Motor neuron (in vitro differentiated cells): ENCODE measurements at regions not wholly inside any gene's neighbourhood (a gene's known extent, or its start where the extent isn't known, plus 50 kb on each side); places are given as distances from the start of the nearest gene placed in this dataset.

Source experiments
- ATAC-seq, 8 experiments: fragments of 200-7000 bp; cut with Tn5 transposase; replicated peaks in 6 of 8; 2 replicates each; pipeline ENCODE4 v1.8.0; 2021; ENCODE audit warnings: mild to moderate bottlenecking in 8 of 8, moderate library complexity in 8 of 8
- H3K27ac ChIP-seq, 2 donors: fragments of 250-450 bp; sonication (Bioruptor Pico); 2 replicates each; pipeline ENCODE4 v1.9.0; 2021; ENCODE audit warnings: antibody characterized with exemption in 2 of 2, mild to moderate bottlenecking in 2 of 2, moderate library complexity in 1 of 2
- H3K4me1 ChIP-seq, 2 donors: fragments of 250-450 bp; sonication (Bioruptor Pico); replicated peaks in 1 of 2; 2 replicates each; pipeline ENCODE4 v1.6.1; 2021; ENCODE audit warnings: antibody characterized with exemption in 2 of 2, mild to moderate bottlenecking in 2 of 2, moderate library complexity in 1 of 2
- H3K4me3 ChIP-seq, 5 donors: fragments of 250-450 bp; sonication (Bioruptor Pico); 2 replicates each; pipeline ENCODE4 v1.9.0; 2021; ENCODE audit warnings: antibody characterized with exemption in 5 of 5, mild to moderate bottlenecking in 5 of 5, moderate library complexity in 4 of 5
- WGBS, 10 experiments: fragments of 450-650 bp; shearing (Covaris generic); methylation state at CpG; one replicate each; pipeline ENCODE4 v1.0.0; 2022; 5-methylcytosine and 5-hydroxymethylcytosine counted together
- in situ Hi-C, 9 experiments: fragments of 400-800 bp; cut with MboI; loops; one replicate each; pipeline ENCODE4 v1.15.0; 2021; ENCODE audit warnings: low sequenced_read_pairs in 9 of 9, low pct_unique_long_range_greater_than_20kb in 2 of 9; ENCODE audit not compliant: unreplicated experiment in 9 of 9

DNA sequence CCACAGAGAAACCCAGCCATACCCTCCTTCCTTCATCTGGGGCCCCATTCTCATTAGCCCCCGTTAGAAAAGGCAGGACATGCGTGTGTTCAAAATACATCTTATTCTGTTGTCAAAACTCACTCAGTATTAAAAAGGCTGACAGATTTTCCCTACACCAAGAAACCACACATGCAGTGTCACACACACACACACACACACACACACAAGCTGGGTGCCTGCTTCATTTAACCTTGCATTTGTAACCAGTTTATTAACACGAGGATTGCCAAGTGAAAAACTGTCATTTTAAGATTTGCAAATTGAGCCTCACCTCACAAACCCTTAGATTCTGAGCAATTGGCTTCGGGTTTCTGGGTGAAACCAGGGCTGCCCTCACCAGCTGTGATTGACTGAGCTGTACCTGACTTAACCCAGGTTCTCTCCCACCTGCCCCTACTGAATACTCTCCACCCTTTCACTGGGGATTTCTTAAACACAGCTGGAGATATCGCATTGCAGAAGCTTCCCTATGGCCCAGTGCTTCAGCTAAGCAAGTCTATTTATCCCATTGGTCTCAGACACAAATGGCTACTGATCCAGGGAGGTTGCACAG lies 172.7 kb upstream of the ZNF507 start:
- H3K27ac ChIP-seq = no peak overlapping the region
- 10 to 67% (median 23%) methylated on average over 1 to 5 of the region's 5 CpGs; no CpG with 5 or more reads in 2 of the 10 experiments for WGBS, 10 experiments
- in situ Hi-C loops = no loop called here
- H3K4me3 ChIP-seq = no peak overlapping the region
- ATAC-seq = peak in 4 of 8 experiments; percentile 13 to 46 (median 44)
- peaks cover 15 to 25% of the 10 kb centered on the region in 2 donors for H3K4me1 ChIP-seq

DNA sequence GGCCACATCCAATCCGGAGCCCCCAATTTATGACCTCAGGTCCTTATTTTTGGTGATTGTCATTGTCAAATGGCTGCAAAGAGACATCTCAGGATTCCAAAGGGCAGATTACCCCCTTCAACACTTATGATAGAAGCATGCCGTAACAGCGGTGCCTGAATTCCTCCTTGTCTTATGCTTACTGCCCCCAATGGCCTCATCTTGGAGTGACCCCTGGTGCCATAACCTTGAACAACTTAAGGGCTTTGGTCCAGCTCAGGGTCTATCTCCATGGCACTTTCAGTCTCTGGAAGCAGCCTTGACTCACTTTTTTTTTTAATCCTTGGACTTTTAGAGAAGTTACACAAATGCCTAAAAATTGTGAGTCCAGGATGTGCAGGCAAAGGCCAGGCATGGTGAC lies 171.6 kb upstream of the ZNF507 start:
- peaks cover 15 to 25% of the 10 kb centered on the region in 2 donors for H3K4me1 ChIP-seq
- H3K27ac ChIP-seq = no peak overlapping the region
- H3K4me3 ChIP-seq = no peak overlapping the region
- no peak for ATAC-seq
- in situ Hi-C loops = no loop called here
- WGBS, 10 experiments = 0 to 100% (median 90%) methylated on average over 1 to 3 of the region's 3 CpGs; no CpG with 5 or more reads in 4 of the 10 experiments

DNA sequence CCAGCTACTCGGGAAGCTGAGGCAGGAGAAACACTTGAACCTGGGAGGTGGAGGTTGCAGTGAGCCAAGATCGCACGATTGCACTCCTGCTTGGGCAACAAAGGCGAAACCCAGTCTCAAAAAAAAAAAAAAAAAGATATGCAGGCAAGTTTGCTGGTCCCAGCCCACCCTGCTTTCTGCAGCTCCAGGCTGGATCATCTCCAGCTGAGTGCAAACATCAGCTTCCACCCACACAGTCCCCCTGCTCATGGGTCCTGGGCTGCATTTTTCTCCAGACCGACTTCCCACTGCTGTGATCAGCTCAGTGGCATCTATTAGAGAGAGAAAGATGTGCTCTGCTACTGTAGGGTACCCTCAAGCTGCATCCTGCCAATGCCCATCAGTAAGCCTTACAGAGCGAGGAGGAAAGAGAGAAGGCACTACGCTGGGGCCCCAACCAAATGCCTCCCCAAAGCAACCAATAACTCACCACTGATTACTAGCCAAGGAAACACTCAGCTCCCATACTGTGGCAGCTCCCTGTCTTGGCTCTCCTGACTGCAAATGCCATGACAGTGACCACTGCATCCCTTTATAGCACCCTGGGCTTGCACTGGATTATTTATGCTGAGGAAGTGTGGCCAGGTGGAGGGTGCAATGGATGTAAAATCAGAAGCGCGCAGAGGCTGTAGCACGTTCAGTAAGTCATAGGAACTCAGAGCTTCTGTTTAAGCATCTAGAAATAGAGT lies 170.9 kb upstream of the ZNF507 start:
- 0 to 100% (median 86%) methylated on average over 1 to 5 of the region's 10 CpGs; no CpG with 5 or more reads in 2 of the 10 experiments for WGBS, 10 experiments
- ATAC-seq = no peak

DNA sequence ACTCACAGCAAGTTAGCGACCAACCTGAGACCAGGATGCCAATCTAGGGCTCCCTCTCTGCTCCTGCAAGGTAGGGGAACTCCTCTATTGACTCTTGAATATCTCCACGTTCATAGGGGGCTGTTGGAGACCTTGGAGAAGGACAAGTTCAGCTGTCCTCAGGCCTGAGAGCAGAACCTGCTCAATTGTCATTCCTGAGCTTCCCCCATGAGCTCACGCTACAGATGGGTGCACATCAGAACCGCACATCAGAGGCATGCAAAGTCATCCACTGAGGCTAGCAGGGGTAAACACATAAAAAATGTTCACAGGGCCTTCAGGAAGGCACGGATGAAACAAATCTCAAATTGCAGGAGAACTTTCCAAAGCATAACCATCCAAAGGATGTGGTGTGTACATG lies 168.8 kb upstream of the ZNF507 start:
- WGBS, 10 experiments = 0 to 100% (median 75%) methylated on average over 1 to 5 of the region's 5 CpGs; no CpG with 5 or more reads in 2 of the 10 experiments
- ATAC-seq = no peak
- no peak overlapping the region for H3K27ac ChIP-seq
- peaks cover 14 to 21% of the 10 kb centered on the region in 2 donors for H3K4me1 ChIP-seq
- in situ Hi-C loops = no loop called here
- no peak overlapping the region for H3K4me3 ChIP-seq

More for the DNA sequence above, 170.9 kb upstream of the ZNF507 start:
- Histone ChIP-seq H3K4me1 (peaks cover 15 to 25% of the 10 kb centered on the region in 2 donors), H3K27ac (no peak overlapping the region), H3K4me3 (no peak overlapping the region)
- in situ Hi-C loops = no loop called here

DNA sequence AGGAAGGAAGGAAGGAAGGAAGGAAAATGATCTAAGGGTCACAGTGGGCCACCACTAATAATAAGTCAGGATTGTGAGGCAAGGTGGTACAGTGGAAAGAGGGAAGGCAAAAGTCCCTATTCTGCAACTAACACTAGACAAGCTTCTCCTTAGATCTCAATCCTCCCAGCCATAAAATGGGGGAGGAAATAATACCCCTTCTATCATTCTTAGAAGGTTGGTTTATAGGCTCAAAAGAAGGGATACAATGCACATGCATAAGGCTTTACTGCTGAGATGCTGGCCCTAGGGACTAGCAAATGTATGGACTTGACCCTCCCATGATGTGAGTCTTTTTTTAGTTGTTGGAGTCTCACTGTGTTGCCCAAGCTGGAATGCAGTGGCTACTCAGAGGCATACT lies 167.7 kb upstream of the ZNF507 start:
- ATAC-seq = no peak
- Histone ChIP-seq H3K4me1 (peaks cover 7 to 13% of the 10 kb centered on the region in 2 donors), H3K4me3 (no peak overlapping the region), H3K27ac (no peak overlapping the region)
- in situ Hi-C loops = no loop called here

DNA sequence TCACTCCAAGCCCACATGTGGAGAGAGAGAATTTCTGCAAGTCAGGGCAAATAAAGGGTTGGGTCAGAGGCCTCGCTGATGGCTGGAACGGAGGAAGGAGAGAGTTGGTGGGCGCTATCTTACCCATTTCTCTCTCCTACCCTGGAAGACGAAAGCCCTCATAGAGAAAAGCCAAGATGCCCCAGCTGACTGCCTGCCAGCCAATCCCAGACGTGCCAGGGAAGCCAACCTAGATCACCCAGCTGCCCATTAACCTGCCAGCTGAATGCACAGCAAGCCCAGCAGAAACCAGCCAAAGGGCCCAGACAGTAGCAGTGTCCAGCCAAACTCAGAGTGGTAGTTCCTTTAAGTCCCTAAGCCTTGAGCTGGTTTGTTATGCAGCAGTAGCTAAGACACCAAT lies 167.0 kb upstream of the ZNF507 start:
- WGBS, 10 experiments = 17 to 100% (median 87%) methylated on average over 1 to 3 of the region's 5 CpGs; no CpG with 5 or more reads in 6 of the 10 experiments
- ATAC-seq = no peak
- in situ Hi-C loops = no loop called here

DNA sequence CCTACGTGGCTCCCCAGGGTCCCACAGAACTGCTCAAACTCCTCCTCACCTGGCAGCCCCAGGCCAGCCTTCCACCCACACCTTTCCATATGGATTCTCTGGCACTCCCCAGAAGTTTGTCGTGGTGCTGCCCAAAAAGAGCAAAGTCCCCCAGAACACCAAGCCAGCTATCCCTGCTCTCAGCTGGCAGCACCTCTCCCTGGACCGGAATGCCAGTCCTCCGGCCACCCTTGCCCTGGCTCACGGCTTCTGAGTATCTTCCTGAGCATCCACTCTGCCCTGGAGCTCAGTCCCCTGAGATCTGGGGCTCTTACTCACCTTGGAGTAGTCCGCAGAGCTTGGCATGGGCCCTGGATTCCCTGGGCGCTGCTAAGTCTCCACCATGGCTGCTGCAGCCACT lies 166.5 kb upstream of the ZNF507 start:
- ATAC-seq = no peak
- Histone ChIP-seq H3K4me1 (peaks cover 3 to 9% of the 10 kb centered on the region in 2 donors), H3K27ac (no peak overlapping the region), H3K4me3 (no peak overlapping the region)
- 7 to 100% (median 51%) methylated on average over 1 to 3 of the region's 7 CpGs; no CpG with 5 or more reads in 6 of the 10 experiments for WGBS, 10 experiments
- in situ Hi-C loops = no loop called here

More for the DNA sequence above, 167.0 kb upstream of the ZNF507 start:
- H3K4me1 ChIP-seq = peaks cover 3 to 9% of the 10 kb centered on the region in 2 donors
- no peak overlapping the region for H3K4me3 ChIP-seq
- no peak overlapping the region for H3K27ac ChIP-seq

DNA sequence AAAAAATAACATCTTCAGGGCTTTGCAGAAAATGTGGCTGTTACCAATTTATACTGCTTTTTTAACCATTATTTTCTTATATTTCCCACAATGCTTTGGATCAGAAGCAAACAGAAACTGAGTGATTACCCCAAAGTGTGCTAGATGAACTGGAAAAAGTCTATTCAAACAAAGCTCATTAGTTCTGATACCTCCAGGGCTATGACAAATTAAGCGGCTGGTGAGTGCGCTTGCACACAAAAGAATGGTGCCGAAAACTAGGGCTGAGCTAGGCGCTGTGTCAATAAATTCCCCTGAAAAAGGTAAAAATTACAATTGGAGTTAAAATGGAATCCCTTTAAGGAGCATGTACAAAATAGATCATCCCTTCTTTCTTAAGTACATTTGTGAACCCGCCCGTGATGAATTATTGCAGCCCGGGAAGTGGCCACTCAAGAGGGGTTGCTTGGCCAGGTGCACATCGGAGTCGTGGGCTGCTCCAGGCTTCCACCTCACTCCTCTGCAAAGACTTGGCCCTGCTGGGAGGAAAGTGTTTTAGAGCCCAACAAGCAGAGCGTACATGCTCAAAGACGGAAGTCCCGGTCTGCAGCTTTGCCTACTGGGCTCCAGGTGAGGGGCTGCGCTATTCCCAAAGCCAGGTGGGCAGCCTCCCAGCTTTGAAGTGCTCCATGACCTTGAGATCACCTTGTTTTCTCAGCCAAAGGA lies 164.0 kb upstream of the ZNF507 start:
- in situ Hi-C loops = no loop called here
- peak in 2 of 8 experiments; percentile 33 to 37 for ATAC-seq
- Histone ChIP-seq H3K4me3 (no peak overlapping the region), H3K27ac (no peak overlapping the region), H3K4me1 (peaks cover 3 to 9% of the 10 kb centered on the region in 2 donors)
- WGBS, 10 experiments = 17 to 86% (median 48%) methylated on average over 2 to 10 of the region's 13 CpGs; no CpG with 5 or more reads in 2 of the 10 experiments

DNA sequence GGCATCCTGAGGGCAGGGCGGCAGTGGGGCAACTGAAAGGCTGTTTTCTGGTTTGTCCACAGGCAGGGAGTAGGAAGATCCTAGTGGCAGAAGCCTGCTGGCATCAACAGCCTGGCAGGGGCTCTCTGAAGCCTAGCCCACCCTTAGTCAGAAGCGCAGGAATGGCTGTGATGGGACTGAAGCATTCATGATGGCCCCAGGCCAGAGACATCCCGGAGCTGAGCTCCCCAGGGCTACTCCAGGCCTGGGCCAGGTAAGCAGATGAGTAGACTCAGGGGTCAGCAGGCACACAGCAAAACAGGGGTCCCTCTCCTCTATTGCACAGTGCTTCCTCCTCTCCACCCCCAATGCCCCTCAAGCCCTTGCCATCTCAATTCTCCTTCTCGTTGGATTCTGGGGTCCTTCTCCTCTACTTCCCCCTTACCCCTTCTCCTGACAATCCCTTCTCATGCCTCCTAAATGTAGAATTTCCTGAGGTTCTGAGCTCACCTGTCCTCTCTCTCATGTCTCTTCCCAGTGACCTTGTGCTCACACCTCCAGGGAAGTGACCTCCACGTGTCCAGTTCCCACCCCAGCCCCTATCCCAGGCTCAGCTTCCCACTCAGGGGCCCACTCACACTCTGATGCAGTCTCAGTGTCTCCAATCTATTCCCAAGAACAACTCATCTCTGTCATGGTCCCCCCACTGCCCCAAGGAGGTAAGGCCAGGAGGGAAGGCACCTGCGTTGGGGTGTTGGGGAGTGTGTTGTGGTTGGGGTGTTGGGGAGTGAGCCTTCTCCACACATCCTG lies 158.7 kb upstream of the ZNF507 start:
- in situ Hi-C loops = no loop called here
- Histone ChIP-seq H3K27ac (no peak overlapping the region), H3K4me3 (no peak overlapping the region), H3K4me1 (peaks cover under 1 to 1% of the 10 kb centered on the region in 2 donors)
- 29 to 93% (median 80%) methylated on average over 1 to 2 of the region's 6 CpGs; no CpG with 5 or more reads in 5 of the 10 experiments for WGBS, 10 experiments
- no peak for ATAC-seq

DNA sequence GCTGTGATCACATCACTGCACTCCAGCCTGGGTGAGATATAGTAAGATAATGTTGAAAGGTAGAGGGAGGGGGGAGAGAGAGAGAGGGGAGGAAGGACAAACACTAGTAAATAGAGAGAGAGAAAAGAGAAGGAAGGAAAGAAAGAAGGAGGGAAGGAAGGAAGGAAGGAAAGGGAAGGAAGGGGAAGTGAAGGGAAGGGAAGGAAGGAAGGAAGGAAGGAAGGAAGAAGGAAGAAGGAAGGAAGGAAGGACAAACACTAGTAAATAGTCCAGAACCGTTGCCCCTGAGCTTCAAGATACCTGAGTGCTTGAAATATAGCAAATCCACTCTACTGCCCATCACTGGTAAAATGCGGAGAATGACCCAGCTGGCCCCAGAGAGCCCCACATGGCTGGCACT lies 156.5 kb upstream of the ZNF507 start:
- in situ Hi-C loops = no loop called here
- Histone ChIP-seq H3K4me3 (no peak overlapping the region), H3K27ac (no peak overlapping the region), H3K4me1 (no peaks in the 10 kb centered on the region)
- WGBS, 10 experiments = 30 to 80% (median 50%) methylated on average over 1 to 2 of the region's 2 CpGs; no CpG with 5 or more reads in 3 of the 10 experiments
- ATAC-seq = no peak

DNA sequence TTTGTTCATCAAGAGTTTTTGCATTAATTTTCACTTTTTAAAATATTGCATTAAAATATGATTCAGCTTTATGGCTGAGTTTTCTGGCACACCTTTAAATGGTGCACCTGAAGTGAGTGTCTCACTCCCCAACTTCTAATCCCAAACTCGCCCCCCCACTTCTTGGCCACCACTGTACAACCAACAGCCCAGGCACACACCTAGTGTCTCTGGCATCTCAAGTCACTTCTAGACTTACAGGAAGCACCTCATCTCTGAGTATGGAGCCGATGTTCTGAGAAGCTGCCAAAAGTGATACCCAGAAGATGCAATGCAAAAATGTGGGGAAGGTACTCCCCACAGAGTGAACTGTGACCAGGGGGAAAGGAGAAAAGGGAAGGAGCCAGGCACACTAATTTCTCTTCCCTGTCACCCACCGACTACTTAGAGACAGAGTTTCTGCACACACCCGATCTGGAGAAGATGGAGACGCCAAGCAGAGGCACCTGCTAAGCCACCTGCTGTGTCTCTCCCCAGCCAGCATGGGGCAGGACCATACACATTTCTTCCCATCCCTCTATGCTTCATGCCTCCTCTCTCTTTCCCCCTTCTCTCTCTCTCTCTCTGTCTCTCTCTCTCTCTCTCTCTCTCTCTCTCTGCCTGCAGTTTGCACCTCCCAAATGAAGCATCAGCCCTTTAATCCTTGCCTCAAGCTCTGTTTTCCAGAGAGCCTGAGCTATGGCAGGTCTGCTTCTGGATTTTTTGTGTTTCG lies 155.3 kb upstream of the ZNF507 start:
- no peak overlapping the region for H3K4me3 ChIP-seq
- H3K4me1 ChIP-seq = no peaks in the 10 kb centered on the region
- WGBS, 10 experiments = 0 to 83% (median 59%) methylated on average over 1 to 5 of the region's 6 CpGs
- in situ Hi-C loops = no loop called here
- H3K27ac ChIP-seq = no peak overlapping the region
- ATAC-seq = no peak

DNA sequence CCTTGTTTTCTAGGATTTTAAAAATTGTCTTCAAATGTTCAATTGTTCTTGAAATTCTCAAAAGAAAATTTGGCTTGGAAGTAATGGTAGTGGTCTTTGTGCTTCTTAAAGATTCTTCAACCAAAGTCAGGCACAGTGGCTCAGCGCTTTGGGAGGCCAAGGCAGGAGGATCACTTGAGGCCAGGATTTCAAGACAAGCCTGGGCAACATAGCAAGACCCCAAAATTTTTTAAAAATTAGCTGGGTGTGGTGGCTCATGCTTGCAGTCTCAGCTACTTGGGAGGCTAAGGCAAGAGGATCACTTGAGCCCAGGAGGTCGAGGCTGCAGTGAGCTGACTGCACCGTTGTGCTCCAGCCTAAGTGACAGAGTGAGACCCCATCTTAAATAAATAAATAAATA lies 153.5 kb upstream of the ZNF507 start:
- H3K27ac ChIP-seq = no peak overlapping the region
- ATAC-seq = no peak
- 0 to 100% (median 84%) methylated on average over 1 to 3 of the region's 3 CpGs; no CpG with 5 or more reads in 4 of the 10 experiments for WGBS, 10 experiments
- no peak overlapping the region for H3K4me3 ChIP-seq
- in situ Hi-C loops = no loop called here
- H3K4me1 ChIP-seq = no peaks in the 10 kb centered on the region
